ENCODE measurements at regions not wholly inside any gene's neighbourhood (a gene's known extent, or its start where the extent isn't known, plus 50 kb on each side); places are given as distances from the start of the nearest gene placed in this dataset.

GRCh38 chr2:217456016-217456415 lies 546.8 kb downstream of the TNS1 start:
- no peak for DNase-seq (ENCODE audit: low read depth)
- no peak for TF ChIP-seq CTCF (IDR thresholded peaks at IDR 0.05; ENCODE audit: low read length, missing control alignments)
- H3K4me3 ChIP-seq (replicated peaks; ENCODE audit: low read depth, low read length): no peak overlapping the region

GRCh38 chr2:217452928-217453327 lies 549.9 kb downstream of the TNS1 start:
- TF ChIP-seq CTCF (IDR thresholded peaks at IDR 0.05; ENCODE audit: low read length, missing control alignments): no peak
- no peak overlapping the region for H3K4me3 ChIP-seq (replicated peaks; ENCODE audit: low read depth, low read length)

GRCh38 chr2:217451666-217452065 lies 551.1 kb downstream of the TNS1 start:
- no peak overlapping the region for H3K4me3 ChIP-seq (replicated peaks; ENCODE audit: low read depth, low read length)
- no peak for TF ChIP-seq CTCF (IDR thresholded peaks at IDR 0.05; ENCODE audit: low read length, missing control alignments)
- DNase-seq (ENCODE audit: low read depth): no peak

More at GRCh38 chr2:217452928-217453327, 549.9 kb downstream of the TNS1 start:
- no peak for DNase-seq (ENCODE audit: low read depth)

GRCh38 chr2:217449444-217449843 lies 553.4 kb downstream of the TNS1 start:
- DNase-seq (ENCODE audit: low read depth): no peak
- no peak for TF ChIP-seq CTCF (IDR thresholded peaks at IDR 0.05; ENCODE audit: low read length, missing control alignments)
- H3K4me3 ChIP-seq (replicated peaks; ENCODE audit: low read depth, low read length): no peak overlapping the region

- TF ChIP-seq CTCF (IDR thresholded peaks at IDR 0.05; ENCODE audit: low read length, missing control alignments): no peak
- DNase-seq (ENCODE audit: low read depth): no peak
- no peak overlapping the region for H3K4me3 ChIP-seq (replicated peaks; ENCODE audit: low read depth, low read length)
Observed at GRCh38 chr2:217448860-217449259, 553.9 kb downstream of the TNS1 start.

- DNase-seq (ENCODE audit: low read depth): no peak
- TF ChIP-seq CTCF (IDR thresholded peaks at IDR 0.05; ENCODE audit: low read length, missing control alignments): no peak
- no peak overlapping the region for H3K4me3 ChIP-seq (replicated peaks; ENCODE audit: low read depth, low read length)
Observed at GRCh38 chr2:217445723-217446122, 557.1 kb downstream of the TNS1 start.

GRCh38 chr2:217444932-217445331 lies 557.9 kb downstream of the TNS1 start:
- H3K4me3 ChIP-seq (replicated peaks; ENCODE audit: low read depth, low read length): no peak overlapping the region
- TF ChIP-seq CTCF (IDR thresholded peaks at IDR 0.05; ENCODE audit: low read length, missing control alignments): no peak
- DNase-seq (ENCODE audit: low read depth): no peak

Data from fibroblast of pulmonary artery (primary cell).